ENCODE measurements at regions not wholly inside any gene's neighbourhood (a gene's known extent, or its start where the extent isn't known, plus 50 kb on each side); places are given as distances from the start of the nearest gene placed in this dataset.

- Histone ChIP-seq H4K5ac (ENCODE audit: low read depth, low read length) (no peak overlapping the region), H3K23ac (ENCODE audit: low read depth, low read length) (no peak overlapping the region), H3K14ac (replicated peaks; ENCODE audit: low read depth, low read length) (no peak overlapping the region), H2AFZ (replicated peaks; ENCODE audit: low read length, poor library complexity) (no peak overlapping the region), H3K36me3 (ENCODE audit: control insufficient read depth, insufficient read depth, low read length) (no peaks in the 10 kb centered on the region), H3K79me1 (ENCODE audit: low read depth in 1 of 2, low read length in 2 of 2) (no peaks in the 10 kb centered on the region), H2BK20ac (ENCODE audit: low read depth, low read length) (no peak overlapping the region), H3K18ac (ENCODE audit: low read depth, low read length) (no peak overlapping the region), H2BK15ac (ENCODE audit: low read depth, low read length) (no peak overlapping the region), H3K4me1 (ENCODE audit: control insufficient read depth, insufficient read depth, low read length) (peaks cover 6% of the 10 kb centered on the region), H3K9me1 (ENCODE audit: insufficient read depth, low read length) (peaks cover 6% of the 10 kb centered on the region; the same call in 1 of the 2 replicates), H2BK120ac (ENCODE audit: low read depth, low read length) (no peak overlapping the region), H3K27ac (ENCODE audit: insufficient read depth, low read length) (no peak overlapping the region), H3K27me3 (ENCODE audit: control insufficient read depth, insufficient read depth, low read length) (no peaks in the 10 kb centered on the region), H3K4ac (ENCODE audit: low read depth, low read length) (no peak overlapping the region), H3K4me2 (ENCODE audit: low read depth, low read length) (no peak overlapping the region), H3K56ac (ENCODE audit: extremely low read depth, insufficient read depth, low read length) (no peak overlapping the region), H3K4me3 (ENCODE audit: insufficient read depth, low read depth, low read length) (no peak overlapping the region), H3K9me3 (ENCODE audit: control insufficient read depth, insufficient read depth, low read length) (no peaks in the 10 kb centered on the region), H2BK5ac (ENCODE audit: low read depth, low read length, poor library complexity, severe bottlenecking) (no peak overlapping the region), H4K20me1 (ENCODE audit: insufficient read depth, low read length) (no peaks in the 10 kb centered on the region), H4K91ac (ENCODE audit: insufficient read depth, low read depth, low read length) (no peak overlapping the region), H2AK9ac (replicated peaks; ENCODE audit: low read depth, low read length, poor library complexity) (no peak overlapping the region), H3K9ac (ENCODE audit: low read depth, low read length) (no peak overlapping the region), H2AK5ac (ENCODE audit: low read depth, low read length) (no peak overlapping the region), H4K8ac (ENCODE audit: low read depth in 2 of 2, low read length in 2 of 2) (no peak overlapping the region)
- ATAC-seq (ENCODE audit: low read depth) (no peak), DNase-seq (no peak)
- CTCF ChIA-PET, result no interaction called here
- POLR2A ChIA-PET (ENCODE audit: unreplicated experiment), result no interaction called here
- dilution Hi-C loops (cut with HindIII; ENCODE audit: low sequenced_read_pairs, unreplicated experiment) (no loop called here), in situ Hi-C loops (cut with MboI; ENCODE audit: low sequenced_read_pairs) (no loop called here), intact Hi-C loops (cut with micrococcal nuclease) (loop anchor here (10.0 kb wide), 1 partner anchor 166 kb away; no protein-coding TSS in a partner anchor)
- no CpG with 5 or more reads among the region's 2 CpGs for WGBS, 2 experiments (ENCODE audit: extremely low coverage in 2 of 2, insufficient read length in 1 of 2)
- BruUV-seq (replicated peaks), result no TSS peak
- TF ChIP-seq MAZ (IDR thresholded peaks at IDR 0.05; ENCODE audit: borderline replicate concordance, low read depth, low read length) (no peak), CTCF (conservative IDR thresholded peaks at IDR 0.05; ENCODE audit: low read depth, low read length) (no peak), NFE2L2 (IDR thresholded peaks at IDR 0.05; ENCODE audit: low read depth, low read length) (no peak), BHLHE40 (IDR thresholded peaks at IDR 0.05; ENCODE audit: low read depth, low read length) (no peak), RAD21 (IDR thresholded peaks at IDR 0.05; ENCODE audit: low read length) (no peak), POLR2A (IDR thresholded peaks at IDR 0.05; ENCODE audit: low read depth, low read length) (no peak), MXI1 (IDR thresholded peaks at IDR 0.05; ENCODE audit: borderline replicate concordance, low read depth, low read length) (no peak), CHD1 (IDR thresholded peaks at IDR 0.05; ENCODE audit: low read depth, low read length) (no peak), FOS (IDR thresholded peaks at IDR 0.05; ENCODE audit: low read depth, low read length) (no peak), RCOR1 (IDR thresholded peaks at IDR 0.05; ENCODE audit: insufficient replicate concordance, low read length) (no peak), RFX5 (IDR thresholded peaks at IDR 0.05; ENCODE audit: low read depth, low read length) (no peak), SMC3 (IDR thresholded peaks at IDR 0.05; ENCODE audit: low read depth, low read length) (no peak), MAFK (IDR thresholded peaks at IDR 0.05; ENCODE audit: low read depth, low read length) (no peak), USF2 (IDR thresholded peaks at IDR 0.05; ENCODE audit: low read depth, low read length) (no peak), ELK1 (IDR thresholded peaks at IDR 0.05; ENCODE audit: borderline replicate concordance, low read depth, low read length) (no peak), CEBPB (IDR thresholded peaks at IDR 0.05; ENCODE audit: low read depth, low read length) (no peak)
Measured at GRCh38 chr5:175380701-175381100, 63.3 kb downstream of the DRD1 start.
